Effector memory CD4-positive, alpha-beta T cell (primary cell): ENCODE measurements at regions not wholly inside any gene's neighbourhood (a gene's known extent, or its start where the extent isn't known, plus 50 kb on each side); places are given as distances from the start of the nearest gene placed in this dataset.

Experiments
- DNase-seq, 3 donors: peaks; one replicate each; pipeline ENCODE4 v3.0.0-alpha.2; 2020
- H3K27ac ChIP-seq: 2 replicates; pipeline ENCODE4 v1.7.0; 2013; ENCODE audit warnings: mild to moderate bottlenecking, low read length, moderate library complexity; ENCODE audit not compliant: insufficient read depth, poor library complexity, severe bottlenecking
- H3K27me3 ChIP-seq: replicated peaks from 2 replicates; pipeline ENCODE4 v1.7.0; 2013; ENCODE audit warnings: mild to moderate bottlenecking, low read length; ENCODE audit not compliant: insufficient read depth, control insufficient read depth, poor library complexity, severe bottlenecking
- H3K36me3 ChIP-seq: 2 replicates; pipeline ENCODE4 v1.7.0; 2013; ENCODE audit warnings: mild to moderate bottlenecking, low read length, moderate library complexity; ENCODE audit not compliant: control insufficient read depth, insufficient read depth
- H3K4me1 ChIP-seq: 2 replicates; pipeline ENCODE4 v1.7.0; 2013; ENCODE audit warnings: low read length, mild to moderate bottlenecking; ENCODE audit not compliant: control insufficient read depth, insufficient read depth, poor library complexity, severe bottlenecking
- H3K4me3 ChIP-seq: 2 replicates; pipeline ENCODE4 v1.7.0; 2013; ENCODE audit warnings: low read length, low read depth, mild to moderate bottlenecking; ENCODE audit not compliant: insufficient read depth, poor library complexity, severe bottlenecking
- H3K9me3 ChIP-seq: 2 replicates; pipeline ENCODE4 v1.7.0; 2013; ENCODE audit warnings: mild to moderate bottlenecking, low read length, moderate library complexity; ENCODE audit not compliant: control insufficient read depth

- no peaks in the 10 kb centered on the region for H3K36me3 ChIP-seq
- H3K27ac ChIP-seq: no peak overlapping the region
- no peaks in the 10 kb centered on the region for H3K4me1 ChIP-seq
- H3K4me3 ChIP-seq: no peak overlapping the region
- no peak for DNase-seq
- no peaks in the 10 kb centered on the region for H3K27me3 ChIP-seq
- H3K9me3 ChIP-seq: no peaks in the 10 kb centered on the region
Observed at GRCh38 chr2:121903037-121903689, 147.7 kb downstream of the TSN start.

- no peak for DNase-seq
Observed at GRCh38 chr2:121904656-121905055, 149.2 kb downstream of the TSN start.

GRCh38 chr2:121905201-121905600, 149.8 kb downstream of the TSN start:
- H3K4me3 ChIP-seq: no peak overlapping the region
- H3K27me3 ChIP-seq: no peaks in the 10 kb centered on the region
- no peak for DNase-seq
- H3K4me1 ChIP-seq: no peaks in the 10 kb centered on the region
- H3K27ac ChIP-seq: no peak overlapping the region
- H3K36me3 ChIP-seq: no peaks in the 10 kb centered on the region
- H3K9me3 ChIP-seq: no peaks in the 10 kb centered on the region

More at GRCh38 chr2:121904656-121905055, 149.2 kb downstream of the TSN start:
- H3K27ac ChIP-seq: no peak overlapping the region
- no peak overlapping the region for H3K4me3 ChIP-seq
- H3K27me3 ChIP-seq: no peaks in the 10 kb centered on the region
- no peaks in the 10 kb centered on the region for H3K4me1 ChIP-seq
- no peaks in the 10 kb centered on the region for H3K9me3 ChIP-seq
- H3K36me3 ChIP-seq: no peaks in the 10 kb centered on the region

- no peaks in the 10 kb centered on the region for H3K36me3 ChIP-seq
Observed at GRCh38 chr2:121906170-121906569, 150.7 kb downstream of the TSN start.

GRCh38 chr2:121907928-121908327, 152.5 kb downstream of the TSN start:
- Histone ChIP-seq H3K27ac (no peak overlapping the region), H3K9me3 (no peaks in the 10 kb centered on the region), H3K4me3 (no peak overlapping the region), H3K27me3 (no peaks in the 10 kb centered on the region), H3K4me1 (no peaks in the 10 kb centered on the region), H3K36me3 (no peaks in the 10 kb centered on the region)
- DNase-seq: no peak

More at GRCh38 chr2:121906170-121906569, 150.7 kb downstream of the TSN start:
- no peak overlapping the region for H3K27ac ChIP-seq
- no peaks in the 10 kb centered on the region for H3K27me3 ChIP-seq
- no peak overlapping the region for H3K4me3 ChIP-seq
- no peak for DNase-seq
- no peaks in the 10 kb centered on the region for H3K9me3 ChIP-seq
- H3K4me1 ChIP-seq: no peaks in the 10 kb centered on the region

- no peak overlapping the region for H3K27ac ChIP-seq
- DNase-seq: no peak
- H3K27me3 ChIP-seq: no peaks in the 10 kb centered on the region
- no peak overlapping the region for H3K4me3 ChIP-seq
- no peaks in the 10 kb centered on the region for H3K4me1 ChIP-seq
- no peaks in the 10 kb centered on the region for H3K36me3 ChIP-seq
- H3K9me3 ChIP-seq: no peaks in the 10 kb centered on the region
Observed at GRCh38 chr2:121910139-121910538, 154.7 kb downstream of the TSN start.

- H3K4me1 ChIP-seq: no peaks in the 10 kb centered on the region
- no peaks in the 10 kb centered on the region for H3K9me3 ChIP-seq
- no peaks in the 10 kb centered on the region for H3K36me3 ChIP-seq
- no peaks in the 10 kb centered on the region for H3K27me3 ChIP-seq
- H3K27ac ChIP-seq: no peak overlapping the region
- no peak for DNase-seq
- no peak overlapping the region for H3K4me3 ChIP-seq
Observed at GRCh38 chr2:121911036-121911435, 155.6 kb downstream of the TSN start.

GRCh38 chr2:121917143-121917542, 161.7 kb downstream of the TSN start:
- Histone ChIP-seq H3K4me3 (no peak overlapping the region), H3K9me3 (no peaks in the 10 kb centered on the region), H3K27ac (no peak overlapping the region), H3K36me3 (no peaks in the 10 kb centered on the region), H3K27me3 (no peaks in the 10 kb centered on the region), H3K4me1 (no peaks in the 10 kb centered on the region)
- DNase-seq: no peak

- DNase-seq: no peak
- Histone ChIP-seq H3K4me3 (no peak overlapping the region), H3K36me3 (no peaks in the 10 kb centered on the region), H3K27me3 (no peaks in the 10 kb centered on the region), H3K27ac (no peak overlapping the region), H3K4me1 (no peaks in the 10 kb centered on the region), H3K9me3 (no peaks in the 10 kb centered on the region)
Observed at GRCh38 chr2:121918231-121918630, 162.8 kb downstream of the TSN start.

GRCh38 chr2:121919803-121920202, 164.4 kb downstream of the TSN start:
- no peaks in the 10 kb centered on the region for H3K9me3 ChIP-seq
- H3K27me3 ChIP-seq: no peaks in the 10 kb centered on the region
- no peak overlapping the region for H3K4me3 ChIP-seq
- no peak for DNase-seq
- H3K4me1 ChIP-seq: no peaks in the 10 kb centered on the region
- no peaks in the 10 kb centered on the region for H3K36me3 ChIP-seq
- H3K27ac ChIP-seq: no peak overlapping the region
